Activated CD8-positive, alpha-beta memory T cell treated with anti-CD3 and anti-CD28 coated beads, Interleukin-2, amount 50 U/mL, for 24 hours (primary cell): ENCODE measurements at regions not wholly inside any gene's neighbourhood (a gene's known extent, or its start where the extent isn't known, plus 50 kb on each side); places are given as distances from the start of the nearest gene placed in this dataset.

ENCODE experiments used
- DNase-seq: peaks from one replicate; pipeline ENCODE4 v3.0.0-alpha.2; 2020; ENCODE audit errors: extremely low read depth

DNA sequence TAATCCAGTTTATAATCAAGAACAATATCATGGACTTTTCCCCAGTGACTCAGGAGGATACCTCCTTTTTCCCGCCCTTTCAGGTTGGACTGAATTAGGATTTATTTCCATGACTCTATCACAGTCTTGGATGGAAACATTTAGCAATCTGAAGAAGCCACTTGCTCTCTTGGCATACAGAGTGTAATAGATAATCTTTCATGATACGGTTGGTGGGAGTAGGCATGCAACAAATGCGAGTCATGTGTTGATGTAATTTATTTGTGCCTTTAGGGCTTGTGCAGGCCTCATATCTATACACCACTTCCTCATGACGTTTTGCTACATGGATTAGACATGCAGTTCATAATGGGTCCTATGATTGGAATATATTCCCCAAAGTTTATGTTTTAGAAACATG, 54.2 kb upstream of the MCTP2 start:
- DNase-seq = no peak

- no peak for DNase-seq
Measured at GRCh38 chr15:94175420-94175819, 55.9 kb upstream of the MCTP2 start.

- DNase-seq = no peak
Measured at GRCh38 chr15:94174399-94174802, 57.0 kb upstream of the MCTP2 start.

DNA sequence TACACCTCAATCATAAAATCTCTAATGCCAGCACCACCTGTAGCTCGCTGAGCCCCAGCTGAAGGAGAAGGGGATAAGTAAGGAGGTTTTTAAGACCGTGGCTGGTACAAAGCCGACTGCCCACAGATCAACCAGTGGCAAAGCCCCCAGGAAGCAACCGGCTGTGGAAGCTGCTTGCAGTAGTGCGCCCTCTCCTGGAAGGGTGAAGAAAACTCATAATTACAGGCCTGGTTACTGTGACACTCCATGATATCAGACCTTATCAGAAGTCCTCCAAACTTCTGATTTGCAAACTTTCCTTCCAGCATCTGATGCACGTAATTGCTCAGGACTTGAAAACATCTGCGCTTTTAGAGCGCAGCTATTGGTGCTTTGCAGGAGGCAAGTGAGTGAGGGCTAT, 63.1 kb upstream of the MCTP2 start:
- DNase-seq = no peak

DNA sequence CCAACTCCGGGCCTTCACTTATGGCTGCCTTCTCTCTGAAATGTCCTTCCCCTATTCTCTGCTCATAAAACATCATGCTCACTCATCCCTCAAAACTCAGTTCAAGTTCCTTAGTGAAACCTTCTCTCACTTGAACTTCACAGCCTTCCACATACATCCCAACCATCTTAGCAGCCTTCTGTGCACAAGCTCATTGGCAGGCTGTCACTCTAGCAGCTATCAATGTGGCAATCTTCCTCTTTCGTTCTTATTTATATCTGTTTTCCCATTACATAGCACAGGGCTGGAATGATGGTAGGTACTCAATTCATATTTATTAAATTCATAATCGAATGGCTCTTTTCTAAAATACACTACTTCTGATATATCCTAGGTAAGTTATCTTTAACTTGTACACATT, 66.4 kb upstream of the MCTP2 start:
- no peak for DNase-seq

- DNase-seq = peak; percentile 20
Measured at GRCh38 chr15:94164202-94164807, 67.1 kb upstream of the MCTP2 start.

- no peak for DNase-seq
Measured at GRCh38 chr15:94162939-94163338, 68.4 kb upstream of the MCTP2 start.

DNA sequence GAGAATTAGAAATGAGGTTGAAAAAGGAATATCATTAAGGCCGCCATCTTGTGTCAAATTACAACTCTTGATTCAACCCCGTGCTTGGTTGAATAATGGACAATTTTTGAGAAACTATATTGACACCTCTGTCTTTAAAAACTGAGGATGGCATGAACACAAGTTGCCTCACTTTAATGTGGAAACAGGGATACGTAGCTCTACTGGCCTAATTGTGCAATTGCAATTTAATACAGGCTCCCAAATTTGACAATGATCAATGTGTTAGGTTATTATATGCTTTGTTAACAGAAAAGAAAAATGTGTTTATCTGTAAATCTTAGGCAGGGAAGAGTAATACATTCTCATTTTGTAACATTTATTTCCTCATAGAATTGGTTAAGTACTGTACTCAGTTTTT, 77.1 kb upstream of the MCTP2 start:
- DNase-seq = no peak

GRCh38 chr15:94145046-94145445, 86.3 kb upstream of the MCTP2 start:
- no peak for DNase-seq

DNA sequence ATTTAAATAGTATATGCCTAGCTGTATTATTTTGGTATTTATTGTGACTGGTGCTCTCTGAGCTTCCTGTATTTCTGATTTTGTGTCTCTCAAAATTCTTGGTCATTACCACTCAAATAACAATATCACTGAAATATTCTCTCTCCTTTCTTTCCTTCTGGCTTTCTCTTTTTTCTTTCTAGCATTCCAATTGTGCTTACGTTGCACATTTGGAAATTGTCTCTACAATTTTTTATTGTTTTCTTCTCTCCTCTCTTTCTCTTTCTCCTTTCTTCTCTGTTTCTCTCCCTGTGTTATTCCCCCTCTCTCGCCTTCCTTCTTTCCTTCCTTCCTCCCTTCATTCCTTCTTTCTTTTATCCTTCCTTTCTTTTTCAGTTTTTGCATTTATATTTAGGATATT, 89.6 kb upstream of the MCTP2 start:
- DNase-seq = no peak

DNA sequence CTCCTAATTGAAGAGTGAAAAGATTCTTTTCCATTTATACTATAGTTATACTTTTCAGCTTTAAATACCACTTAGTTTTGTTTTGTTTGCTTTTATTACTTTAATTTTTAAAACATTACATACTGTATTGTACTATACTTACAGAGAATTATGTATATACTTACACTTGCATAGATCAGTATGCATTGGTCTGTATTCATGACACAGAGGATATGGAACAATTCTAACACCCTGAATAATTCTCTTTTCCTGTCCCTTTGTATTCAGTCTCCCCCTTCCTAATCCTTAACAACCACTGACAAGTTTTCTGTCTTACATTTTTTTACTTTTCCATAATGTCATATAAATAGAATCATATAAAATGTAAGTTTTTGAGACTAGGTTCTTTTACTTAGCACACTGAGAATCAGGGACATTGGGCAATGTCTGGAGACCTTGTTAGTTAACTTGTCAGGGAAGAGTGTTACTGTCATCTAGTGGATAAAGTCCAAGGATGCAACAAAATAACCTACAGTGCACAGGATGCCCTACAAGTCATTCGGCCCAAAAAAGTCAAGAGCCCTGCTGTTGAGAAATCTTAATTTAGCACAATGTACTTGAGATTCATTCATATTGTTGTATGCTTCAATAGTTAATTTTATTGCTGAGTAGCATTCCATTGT, 95.7 kb upstream of the MCTP2 start:
- no peak for DNase-seq

DNA sequence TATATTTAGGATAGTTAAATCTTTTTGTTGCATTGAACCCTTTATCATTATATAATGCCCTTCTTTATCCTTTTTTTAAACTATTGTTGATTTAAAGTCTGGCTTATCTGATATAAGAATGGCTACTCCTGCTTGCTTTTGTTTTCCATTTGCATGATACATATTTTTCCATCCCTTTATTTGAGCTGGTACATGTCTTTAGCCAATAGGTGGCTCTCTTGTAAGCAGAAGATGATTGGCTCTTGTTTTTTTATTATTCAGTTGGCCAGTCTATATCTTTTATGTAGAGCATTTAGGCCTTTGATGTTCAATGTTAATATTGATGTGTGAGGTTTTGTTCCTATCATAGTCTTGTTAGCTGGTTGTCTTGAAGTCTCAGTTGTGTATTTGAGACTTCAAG, 99.5 kb upstream of the MCTP2 start:
- DNase-seq = no peak

- no peak for DNase-seq
Measured at GRCh38 chr15:94130504-94130903, 100.9 kb upstream of the MCTP2 start.

GRCh38 chr15:94127006-94127405, 104.4 kb upstream of the MCTP2 start:
- no peak for DNase-seq

- no peak for DNase-seq
Measured at GRCh38 chr15:94125698-94126097, 105.7 kb upstream of the MCTP2 start.

GRCh38 chr15:94125156-94125555, 106.2 kb upstream of the MCTP2 start:
- DNase-seq = no peak

DNA sequence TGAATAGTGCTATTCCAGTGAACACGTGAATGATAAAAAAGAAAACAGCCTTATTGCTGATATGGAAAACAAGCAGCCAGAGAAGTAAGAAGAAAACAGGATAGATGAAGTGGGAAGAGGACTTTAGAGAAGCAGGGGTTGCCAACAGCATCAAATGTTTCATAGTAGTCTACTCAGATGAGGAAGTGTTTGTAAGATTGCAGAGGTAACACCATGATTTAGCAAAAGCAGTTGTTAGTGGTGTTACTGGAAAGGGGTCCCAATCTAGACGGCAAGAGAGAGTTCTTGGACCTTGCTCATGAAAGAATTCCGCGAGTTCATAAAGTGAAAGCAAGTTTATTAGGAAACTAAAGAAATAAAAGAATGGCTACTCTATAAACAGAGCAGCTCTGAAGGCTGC, 108.8 kb upstream of the MCTP2 start:
- DNase-seq = no peak

- no peak for DNase-seq
Measured at GRCh38 chr15:94119923-94120775, 111.2 kb upstream of the MCTP2 start.

DNA sequence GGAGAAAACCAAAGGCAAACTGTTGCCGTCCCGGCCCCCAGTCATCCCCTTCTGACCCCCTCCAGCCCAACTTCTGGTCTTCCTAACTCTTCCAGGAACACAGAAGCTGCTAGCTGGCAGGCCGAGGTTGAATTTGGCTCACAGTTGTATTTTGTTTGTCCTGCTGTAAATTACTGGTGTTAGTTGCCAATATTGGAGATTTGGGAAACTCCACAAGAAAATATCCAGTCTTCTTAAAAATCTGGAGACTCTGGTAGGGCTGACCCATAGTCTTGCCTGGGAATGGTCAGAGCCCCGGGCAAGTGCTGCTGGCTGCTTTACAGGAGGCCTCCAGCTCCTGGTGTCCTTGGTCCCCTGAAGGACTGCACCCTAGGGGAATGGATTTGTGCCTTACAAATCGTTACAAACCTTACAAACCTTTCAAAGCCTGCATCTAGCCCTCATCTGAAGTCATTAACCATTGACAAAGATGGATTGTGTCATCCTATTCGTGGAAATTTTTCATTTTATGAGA, 112.0 kb upstream of the MCTP2 start:
- DNase-seq = no peak

DNA sequence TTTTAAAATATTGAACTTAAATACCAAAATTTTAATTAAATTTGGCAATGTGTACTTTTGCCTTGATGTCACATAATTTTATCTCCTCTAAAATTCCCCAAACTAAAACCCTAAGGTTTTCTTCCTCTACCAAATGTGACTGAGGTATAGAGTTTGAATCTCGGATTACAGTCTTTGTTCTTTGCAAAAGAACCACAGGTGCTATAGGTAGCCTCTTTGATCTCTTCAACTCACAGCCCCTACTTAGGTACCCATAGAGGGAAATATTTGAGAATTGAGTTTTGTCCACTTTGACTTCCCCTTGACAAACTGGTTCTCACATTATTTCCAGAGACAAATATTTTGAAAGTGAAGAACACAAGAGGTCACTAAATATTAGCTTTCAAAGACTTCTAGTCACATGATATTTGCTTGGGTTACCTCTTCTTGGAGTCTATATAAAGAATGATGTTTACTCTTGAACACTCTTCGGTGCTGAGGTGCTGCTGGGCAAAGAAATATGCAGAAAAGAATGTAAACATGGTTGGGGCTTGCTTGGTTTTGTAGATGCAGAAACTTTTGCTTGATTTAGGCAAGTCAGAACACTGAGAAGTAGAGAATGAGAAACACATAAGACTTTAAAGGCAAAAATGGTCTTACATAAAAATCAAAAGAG, 120.8 kb upstream of the MCTP2 start:
- DNase-seq = no peak

GRCh38 chr15:94107652-94108051, 123.7 kb upstream of the MCTP2 start:
- no peak for DNase-seq

GRCh38 chr15:94105760-94106159, 125.6 kb upstream of the MCTP2 start:
- no peak for DNase-seq
